Spleen (tissue), 7 donors: ENCODE measurements at regions not wholly inside any gene's neighbourhood (a gene's known extent, or its start where the extent isn't known, plus 50 kb on each side); places are given as distances from the start of the nearest gene placed in this dataset.

Experiments
- POLR2A ChIP-seq, 3 donors: fragments of 450-650 bp; IDR thresholded peaks; one replicate each; pipeline ENCODE4 v1.5.1; 2017; ENCODE audit warnings: antibody characterized with exemption in 3 of 3, mild to moderate bottlenecking in 1 of 3
- POLR2AphosphoS5 ChIP-seq, 3 donors: sonication (generic); formaldehyde crosslinking; IDR thresholded peaks; one replicate each; pipeline ENCODE4 v1.5.1; 2017; ENCODE audit warnings: antibody characterized with exemption in 3 of 3
- TF ChIP-seq, protein P1 (sequence below), 11 experiments: fragments of 200-600 bp in 7 of 11; fragments of 450-650 bp in 4 of 11; sonication (generic) in 4 of 11; IDR thresholded peaks in 8 of 11; conservative IDR thresholded peaks in 3 of 11; 1 replicate in 7 of 11; 2 replicates in 4 of 11; pipeline versions ENCODE4 v1.4.0 to v1.8.0; 2016 to 2021; ENCODE audit warnings: antibody characterized with exemption in 11 of 11, inconsistent platforms in 4 of 11, mild to moderate bottlenecking in 1 of 11
- donor health status: DM: no; HTN: no; CAD: no; lungs with moderate emphysema.
- donor health status: DM: no; HTN: no; CAD: no.
- donor health status: DM: no; HTN: no; CAD: no.

DNA sequence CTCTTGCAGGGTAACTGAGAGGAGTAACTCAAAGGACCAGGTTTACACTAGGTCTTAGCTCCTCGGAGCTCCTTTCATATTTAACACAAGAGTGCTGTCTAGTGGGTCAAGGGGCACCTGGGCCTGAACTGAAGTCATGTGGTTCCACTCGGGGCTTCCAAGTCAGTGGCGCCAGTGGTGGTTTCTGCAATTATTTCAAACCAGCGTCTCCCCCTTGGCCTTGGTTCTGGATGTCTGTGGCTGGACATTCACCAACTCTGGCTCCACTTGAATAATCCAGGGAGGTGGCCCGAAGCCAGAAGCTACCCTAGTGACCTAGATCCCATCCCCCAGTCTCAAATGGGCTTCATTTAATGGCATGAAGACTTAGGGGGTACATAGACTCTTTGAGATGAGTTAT lies 144.3 kb upstream of the ADAMTS9 start:
- TF ChIP-seq, protein P1, sequence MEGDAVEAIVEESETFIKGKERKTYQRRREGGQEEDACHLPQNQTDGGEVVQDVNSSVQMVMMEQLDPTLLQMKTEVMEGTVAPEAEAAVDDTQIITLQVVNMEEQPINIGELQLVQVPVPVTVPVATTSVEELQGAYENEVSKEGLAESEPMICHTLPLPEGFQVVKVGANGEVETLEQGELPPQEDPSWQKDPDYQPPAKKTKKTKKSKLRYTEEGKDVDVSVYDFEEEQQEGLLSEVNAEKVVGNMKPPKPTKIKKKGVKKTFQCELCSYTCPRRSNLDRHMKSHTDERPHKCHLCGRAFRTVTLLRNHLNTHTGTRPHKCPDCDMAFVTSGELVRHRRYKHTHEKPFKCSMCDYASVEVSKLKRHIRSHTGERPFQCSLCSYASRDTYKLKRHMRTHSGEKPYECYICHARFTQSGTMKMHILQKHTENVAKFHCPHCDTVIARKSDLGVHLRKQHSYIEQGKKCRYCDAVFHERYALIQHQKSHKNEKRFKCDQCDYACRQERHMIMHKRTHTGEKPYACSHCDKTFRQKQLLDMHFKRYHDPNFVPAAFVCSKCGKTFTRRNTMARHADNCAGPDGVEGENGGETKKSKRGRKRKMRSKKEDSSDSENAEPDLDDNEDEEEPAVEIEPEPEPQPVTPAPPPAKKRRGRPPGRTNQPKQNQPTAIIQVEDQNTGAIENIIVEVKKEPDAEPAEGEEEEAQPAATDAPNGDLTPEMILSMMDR (IDR thresholded peaks at IDR 0.05 in 8 of 11, conservative IDR thresholded peaks at IDR 0.05 in 3 of 11): no peak
- TF ChIP-seq POLR2AphosphoS5 (IDR thresholded peaks at IDR 0.05): no peak
- no peak for TF ChIP-seq POLR2A (IDR thresholded peaks at IDR 0.05)
